Neuronal stem cell (in vitro differentiated cells): ENCODE measurements at regions not wholly inside any gene's neighbourhood (a gene's known extent, or its start where the extent isn't known, plus 50 kb on each side); places are given as distances from the start of the nearest gene placed in this dataset.
"Not testable (repeated sequence)": the region's sequence is repeated elsewhere in the genome, so short reads cannot be mapped to it uniquely, and the experiment has no call there.

ENCODE experiments used
- DNase-seq: peaks from one replicate; pipeline ENCODE4 v3.0.0-alpha.2; 2013; ENCODE audit warnings: low spot score
- H2AFZ ChIP-seq: one replicate; pipeline ENCODE4 v1.6.1; 2013; ENCODE audit warnings: mild to moderate bottlenecking, low read length, inconsistent platforms
- H2AK5ac ChIP-seq: 2 replicates; pipeline ENCODE4 v1.6.1; 2013; ENCODE audit warnings: low read depth, mild to moderate bottlenecking, inconsistent platforms, low read length, moderate library complexity, mixed read lengths
- H2BK120ac ChIP-seq: 2 replicates; pipeline ENCODE4 v1.6.1; 2013; ENCODE audit warnings: low read depth, mild to moderate bottlenecking, inconsistent platforms, low read length, moderate library complexity, mixed read lengths
- H2BK12ac ChIP-seq: one replicate; pipeline ENCODE4 v1.6.1; 2013; ENCODE audit warnings: low read length, inconsistent platforms
- H2BK15ac ChIP-seq: 2 replicates; pipeline ENCODE4 v1.6.1; 2013; ENCODE audit warnings: mild to moderate bottlenecking, low read length, inconsistent platforms, mixed read lengths
- H2BK5ac ChIP-seq: one replicate; pipeline ENCODE4 v1.6.1; 2013; ENCODE audit warnings: inconsistent platforms, mild to moderate bottlenecking, low read length, moderate library complexity
- H3K14ac ChIP-seq: one replicate; pipeline ENCODE4 v1.6.1; 2013; ENCODE audit warnings: low read length, inconsistent platforms
- H3K18ac ChIP-seq: 2 replicates; pipeline ENCODE4 v1.6.1; 2013; ENCODE audit warnings: low read length, inconsistent platforms
- H3K23ac ChIP-seq: 2 replicates; pipeline ENCODE4 v1.6.1; 2013; ENCODE audit warnings: low read depth, mild to moderate bottlenecking, mixed read lengths, low read length, inconsistent platforms; ENCODE audit not compliant: poor library complexity
- H3K27ac ChIP-seq: replicated peaks from 3 replicates; pipeline ENCODE4 v1.5.1; 2013; ENCODE audit warnings: low read length, inconsistent platforms
- H3K27me3 ChIP-seq, 3 experiments: 2 replicates each; pipeline ENCODE4 v1.6.1; 2013; ENCODE audit warnings: low read length in 3 of 3, mild to moderate bottlenecking in 2 of 3, inconsistent platforms in 1 of 3, low read depth in 1 of 3, mixed read lengths in 1 of 3, moderate library complexity in 1 of 3; ENCODE audit not compliant: control insufficient read depth in 3 of 3, insufficient read depth in 3 of 3
- H3K36me3 ChIP-seq, 2 donors: replicated peaks in 1 of 2; 2 replicates each; pipeline ENCODE4 v1.6.1; 2013; ENCODE audit warnings: low read length in 2 of 2; ENCODE audit not compliant: control insufficient read depth in 2 of 2, insufficient read depth in 2 of 2
- H3K4ac ChIP-seq: 2 replicates; pipeline ENCODE4 v1.6.1; 2013; ENCODE audit warnings: inconsistent platforms, mild to moderate bottlenecking, low read length, moderate library complexity
- H3K4me1 ChIP-seq, 2 donors: 1 replicate in 1 of 2; 2 replicates in 1 of 2; pipeline ENCODE4 v1.6.1; 2013; ENCODE audit warnings: low read length in 2 of 2, low read depth in 1 of 2; ENCODE audit not compliant: control insufficient read depth in 2 of 2, insufficient read depth in 1 of 2
- H3K4me2 ChIP-seq: one replicate; pipeline ENCODE4 v1.6.1; 2013; ENCODE audit warnings: mild to moderate bottlenecking, low read length, inconsistent platforms; ENCODE audit not compliant: insufficient read depth, poor library complexity, severe bottlenecking
- H3K4me3 ChIP-seq, 2 donors: 2 replicates each; pipeline ENCODE4 v1.5.1; 2013; ENCODE audit warnings: low read length in 2 of 2, mild to moderate bottlenecking in 2 of 2, inconsistent platforms in 1 of 2, moderate library complexity in 1 of 2
- H3K79me1 ChIP-seq: one replicate; pipeline ENCODE4 v1.6.1; 2013; ENCODE audit warnings: low read depth, mild to moderate bottlenecking, inconsistent platforms, low read length, moderate library complexity
- H3K9ac ChIP-seq: one replicate; pipeline ENCODE4 v1.6.1; 2013; ENCODE audit warnings: mild to moderate bottlenecking, low read depth, low read length, inconsistent platforms; ENCODE audit not compliant: poor library complexity
- H3K9me3 ChIP-seq, 2 donors: replicated peaks in 1 of 2; 2 replicates each; pipeline versions ENCODE3 to v1.6.1; 2013; ENCODE audit warnings: low read length in 2 of 2, mild to moderate bottlenecking in 2 of 2, inconsistent platforms in 1 of 2, low read depth in 1 of 2, mixed read lengths in 1 of 2, moderate library complexity in 1 of 2; ENCODE audit not compliant: control insufficient read depth in 2 of 2, insufficient read depth in 1 of 2
- H4K8ac ChIP-seq: one replicate; pipeline ENCODE4 v1.6.1; 2013; ENCODE audit warnings: low read depth, mild to moderate bottlenecking, inconsistent platforms, low read length, moderate library complexity
- H4K91ac ChIP-seq: one replicate; pipeline ENCODE4 v1.6.1; 2013; ENCODE audit warnings: low read length, low read depth, mild to moderate bottlenecking, inconsistent platforms; ENCODE audit not compliant: poor library complexity
- WGBS, 2 donors: extraction: QIAGEN DNeasy Blood & Tissue Kit; methylation state at CpG; one replicate each; pipeline ENCODE4 v1.1.7; 2013; ENCODE audit warnings: missing lambda C conversion rate in 2 of 2, mixed read lengths in 1 of 2; ENCODE audit not compliant: insufficient read length in 2 of 2, insufficient replicate concordance in 1 of 2; ENCODE audit errors: extremely low coverage in 2 of 2; 5-methylcytosine and 5-hydroxymethylcytosine counted together

GRCh38 chr3:151675858-151676615 is 57.7 kb upstream of the AADACL2 start:
- H3K27me3 ChIP-seq, result no peaks in the 10 kb centered on the region
- no peak overlapping the region for H3K4ac ChIP-seq
- H3K79me1 ChIP-seq, result no peaks in the 10 kb centered on the region
- H3K27ac ChIP-seq, result no peak overlapping the region
- H2BK15ac ChIP-seq, result no peak overlapping the region
- no peak overlapping the region for H3K4me3 ChIP-seq
- H3K14ac ChIP-seq, result no peak overlapping the region
- H3K9ac ChIP-seq, result no peak overlapping the region
- no peak overlapping the region for H2BK120ac ChIP-seq
- peaks cover 0 to 2% of the 10 kb centered on the region in 2 donors for H3K9me3 ChIP-seq
- no CpG with 5 or more reads among the region's 8 CpGs for WGBS, 2 donors
- no peak overlapping the region for H2BK12ac ChIP-seq
- no peak overlapping the region for H2AK5ac ChIP-seq
- H3K36me3 ChIP-seq, result no peaks in the 10 kb centered on the region
- H3K18ac ChIP-seq, result no peak overlapping the region
- no peak overlapping the region for H3K23ac ChIP-seq
- no peak for DNase-seq
- no peak overlapping the region for H3K4me2 ChIP-seq
- H2AFZ ChIP-seq, result no peak overlapping the region
- no peaks in the 10 kb centered on the region for H3K4me1 ChIP-seq
- no peak overlapping the region for H4K91ac ChIP-seq
- H4K8ac ChIP-seq, result no peak overlapping the region
- H2BK5ac ChIP-seq, result no peak overlapping the region

GRCh38 chr3:151673974-151674373 is 59.8 kb upstream of the AADACL2 start:
- Histone ChIP-seq H3K4me2 (no peak overlapping the region), H3K4ac (no peak overlapping the region), H3K27me3 (no peaks in the 10 kb centered on the region), H4K91ac (no peak overlapping the region), H2AFZ (no peak overlapping the region), H2AK5ac (no peak overlapping the region), H3K4me3 (no peak overlapping the region), H2BK12ac (no peak overlapping the region), H3K14ac (no peak overlapping the region), H3K9ac (no peak overlapping the region), H3K18ac (no peak overlapping the region), H2BK5ac (no peak overlapping the region), H3K36me3 (no peaks in the 10 kb centered on the region), H2BK120ac (no peak overlapping the region), H3K23ac (no peak overlapping the region), H4K8ac (no peak overlapping the region), H3K4me1 (no peaks in the 10 kb centered on the region), H2BK15ac (no peak overlapping the region), H3K27ac (no peak overlapping the region), H3K9me3 (peaks cover 0 to under 1% of the 10 kb centered on the region in 2 donors), H3K79me1 (no peaks in the 10 kb centered on the region)
- WGBS, 2 donors, result no CpG with 5 or more reads among the region's 1 CpG
- no peak for DNase-seq

- H3K4me3 ChIP-seq, H4K91ac ChIP-seq, H3K18ac ChIP-seq, H2BK5ac ChIP-seq, H2AK5ac ChIP-seq, H3K36me3 ChIP-seq, H3K27ac ChIP-seq, H3K4me1 ChIP-seq, H2BK120ac ChIP-seq, H3K23ac ChIP-seq, H3K14ac ChIP-seq, H2AFZ ChIP-seq, H4K8ac ChIP-seq, H3K4me2 ChIP-seq, DNase-seq, H3K4ac ChIP-seq, H3K27me3 ChIP-seq, H3K9me3 ChIP-seq, H3K79me1 ChIP-seq, H2BK15ac ChIP-seq, H3K9ac ChIP-seq, H2BK12ac ChIP-seq: not testable (repeated sequence)
- no CpG with 5 or more reads among the region's 3 CpGs for WGBS, 2 donors
Measured at GRCh38 chr3:151667762-151668161, 66.0 kb upstream of the AADACL2 start.

GRCh38 chr3:151660885-151661284 is 72.8 kb upstream of the AADACL2 start:
- H4K8ac ChIP-seq, result no peak overlapping the region

More at GRCh38 chr3:151660885-151661284, 72.8 kb upstream of the AADACL2 start:
- no peak for DNase-seq
- no peak overlapping the region for H4K91ac ChIP-seq
- no peak overlapping the region for H2BK12ac ChIP-seq
- no peak overlapping the region for H3K4me2 ChIP-seq
- no peak overlapping the region for H2BK5ac ChIP-seq
- H3K9ac ChIP-seq, result no peak overlapping the region
- H2AFZ ChIP-seq, result no peak overlapping the region
- H3K4me1 ChIP-seq, result no peaks in the 10 kb centered on the region
- no peaks in the 10 kb centered on the region for H3K27me3 ChIP-seq
- H3K9me3 ChIP-seq, result no peaks in the 10 kb centered on the region
- H3K18ac ChIP-seq, result no peak overlapping the region
- no peak overlapping the region for H2BK15ac ChIP-seq
- H2BK120ac ChIP-seq, result no peak overlapping the region
- H3K79me1 ChIP-seq, result no peaks in the 10 kb centered on the region
- no peak overlapping the region for H3K14ac ChIP-seq
- no peak overlapping the region for H3K4me3 ChIP-seq
- no peaks in the 10 kb centered on the region for H3K36me3 ChIP-seq
- H3K4ac ChIP-seq, result no peak overlapping the region
- no peak overlapping the region for H2AK5ac ChIP-seq
- H3K23ac ChIP-seq, result no peak overlapping the region
- no CpG with 5 or more reads among the region's 4 CpGs for WGBS, 2 donors
- no peak overlapping the region for H3K27ac ChIP-seq
